NCI-H82 treated with DMSO at 0.1 percent for 48 hours (cell line): ENCODE measurements at regions not wholly inside any gene's neighbourhood (a gene's known extent, or its start where the extent isn't known, plus 50 kb on each side); places are given as distances from the start of the nearest gene placed in this dataset.

Experiments
- DNase-seq: peaks from one replicate; lab custom pipeline; 2025; ENCODE audit not compliant: unreplicated experiment; lab: John Stamatoyannopoulos, UW

DNA sequence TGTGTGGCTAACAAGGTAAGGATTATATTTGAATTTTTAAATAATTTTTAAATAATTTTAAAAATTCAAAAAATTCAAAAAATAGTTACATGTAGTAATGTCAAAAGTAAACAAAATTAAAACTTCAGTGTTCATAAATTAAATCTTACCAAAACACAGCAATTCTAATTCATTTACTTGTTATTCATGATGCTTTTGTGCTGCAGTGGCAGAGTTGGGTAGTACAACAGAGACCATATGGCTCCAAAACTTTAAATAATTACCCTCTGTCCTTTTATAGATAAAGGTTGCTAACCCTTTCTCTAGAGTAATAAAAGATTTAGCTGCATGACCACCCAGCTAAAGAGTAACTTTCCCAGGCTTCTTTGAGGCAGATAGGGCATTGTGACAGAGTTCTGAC, 1355.6 kb downstream of the FSTL5 start:
- no peak for DNase-seq

DNA sequence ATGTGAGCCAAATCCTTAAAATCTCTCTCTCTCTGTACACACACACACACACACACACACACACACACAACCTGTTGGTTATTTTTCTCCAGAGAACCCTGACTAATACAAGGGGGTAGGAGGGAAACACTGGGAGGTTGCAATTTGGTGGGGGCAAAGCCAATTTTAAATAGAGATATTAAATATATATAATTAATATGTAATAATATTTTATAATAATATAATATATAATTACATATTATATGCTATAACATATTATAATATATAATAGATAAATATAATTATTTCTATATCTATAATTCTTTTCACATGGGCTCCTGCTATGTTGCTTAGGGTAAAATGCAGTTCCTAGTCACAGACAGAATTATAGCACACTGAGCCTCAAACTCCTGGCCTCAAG, 1354.2 kb downstream of the FSTL5 start:
- DNase-seq, result no peak

DNA sequence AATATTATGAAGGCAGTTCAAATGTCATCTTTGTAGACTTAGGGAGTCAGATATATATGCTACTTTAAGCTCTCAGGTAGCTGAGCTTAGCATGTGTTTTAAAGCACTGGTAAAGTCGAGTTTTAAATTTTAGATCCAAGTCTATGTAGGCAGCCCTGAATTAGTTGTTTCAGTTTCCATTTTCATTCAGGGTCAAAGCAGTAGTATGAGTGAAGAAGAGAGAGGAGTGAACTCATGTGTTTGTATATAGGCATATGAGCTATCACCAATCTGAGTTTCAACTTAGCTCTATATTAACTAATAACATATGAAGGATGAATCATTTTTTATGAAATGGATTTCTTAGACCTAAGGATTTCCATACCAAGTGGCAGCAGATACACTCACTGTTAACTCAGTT, 1353.4 kb downstream of the FSTL5 start:
- DNase-seq, result no peak

DNA sequence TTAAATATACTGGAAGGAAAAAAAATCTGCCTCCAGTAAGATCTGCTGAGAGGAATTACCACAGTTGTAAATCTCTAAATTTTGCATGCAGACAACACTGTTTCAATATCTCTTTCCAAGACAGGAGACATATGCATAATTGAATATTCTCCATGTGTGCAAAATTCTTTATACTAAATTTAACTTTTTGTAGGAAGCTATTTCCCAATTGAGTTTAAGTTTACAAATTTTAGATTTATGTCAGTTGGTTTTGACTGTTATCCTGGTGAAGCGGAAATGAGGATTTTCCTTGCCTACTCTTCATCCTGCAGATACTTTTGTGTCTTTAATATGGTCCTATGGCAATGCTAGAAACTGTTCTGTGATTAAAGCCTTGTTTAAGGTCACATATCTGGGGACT, 1352.9 kb downstream of the FSTL5 start:
- DNase-seq, result no peak

DNA sequence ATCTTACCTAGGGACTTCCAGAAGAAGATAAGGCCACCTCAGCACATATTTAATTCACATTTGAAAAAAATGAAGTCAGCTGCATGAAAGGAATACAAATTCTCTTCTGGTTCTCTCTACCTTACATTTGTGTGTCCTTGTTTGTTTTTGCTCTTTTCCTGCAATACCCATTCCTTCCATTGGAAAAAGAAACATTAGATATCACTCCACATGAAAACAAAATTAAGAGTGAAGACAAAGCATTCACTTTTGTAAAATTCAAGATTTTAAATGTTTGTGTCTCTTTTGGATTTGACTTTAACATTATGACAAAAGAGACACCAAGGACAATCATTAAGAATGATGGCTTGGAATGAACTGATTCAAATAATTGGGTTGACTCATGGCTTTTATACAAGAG, 1351.8 kb downstream of the FSTL5 start:
- DNase-seq, result no peak

DNA sequence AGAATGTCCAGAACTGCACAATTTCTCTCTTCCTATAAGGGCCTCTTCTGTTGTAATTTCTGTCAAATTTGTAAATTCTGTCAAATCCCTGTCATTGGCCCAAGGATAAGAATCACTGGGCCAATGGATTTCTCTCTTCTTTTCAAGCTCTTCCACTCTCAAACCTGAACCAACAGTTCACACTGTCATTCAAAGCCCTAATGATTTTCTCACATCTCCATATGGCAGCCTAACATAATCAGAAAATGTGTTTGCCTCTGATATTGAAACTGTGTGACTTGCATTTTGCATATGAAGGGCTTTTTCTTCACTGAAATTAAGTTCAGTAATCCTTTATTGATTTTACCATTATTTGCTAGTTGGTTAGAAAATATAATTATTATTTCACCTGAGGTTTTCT, 1349.1 kb downstream of the FSTL5 start:
- DNase-seq, result no peak

DNA sequence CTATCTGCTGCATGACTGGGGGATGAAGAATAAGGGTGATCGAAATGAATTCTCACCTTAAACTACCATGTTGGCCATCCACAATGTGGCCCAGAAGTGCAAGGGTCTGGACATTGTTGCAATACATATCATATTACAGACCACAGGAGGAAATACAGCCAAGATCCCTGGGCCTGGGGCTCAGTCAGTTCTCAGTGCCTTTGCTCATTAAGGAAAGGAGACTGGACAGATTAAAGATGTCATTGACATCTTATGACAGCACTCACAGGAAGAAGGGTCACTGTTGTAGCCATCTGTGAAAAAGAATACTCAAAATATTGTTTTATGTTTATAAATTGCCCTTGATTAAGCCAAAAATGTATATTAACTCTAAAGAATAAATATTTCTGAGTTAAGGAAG, 1345.2 kb downstream of the FSTL5 start:
- no peak for DNase-seq

DNA sequence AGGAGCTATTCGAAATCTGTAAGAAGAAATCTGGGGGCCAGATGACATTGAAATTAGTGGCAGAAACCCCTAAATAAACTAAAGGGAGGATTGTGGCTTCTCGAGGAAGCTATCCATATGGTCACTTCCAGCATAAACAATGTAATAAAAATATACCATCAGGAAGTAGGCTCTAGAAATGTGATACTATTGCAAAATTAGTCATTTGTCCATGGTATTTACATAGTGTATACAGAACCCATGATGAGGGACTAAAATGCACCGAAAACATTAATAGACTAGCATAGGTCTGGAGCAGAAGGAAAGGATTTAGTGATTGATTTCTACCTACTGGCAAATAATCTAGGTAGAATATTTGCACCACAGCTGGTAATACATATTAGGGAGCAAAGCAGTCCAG, 1344.0 kb downstream of the FSTL5 start:
- no peak for DNase-seq

GRCh38 chr4:160824481-160824880, 1339.3 kb downstream of the FSTL5 start:
- DNase-seq, result no peak

DNA sequence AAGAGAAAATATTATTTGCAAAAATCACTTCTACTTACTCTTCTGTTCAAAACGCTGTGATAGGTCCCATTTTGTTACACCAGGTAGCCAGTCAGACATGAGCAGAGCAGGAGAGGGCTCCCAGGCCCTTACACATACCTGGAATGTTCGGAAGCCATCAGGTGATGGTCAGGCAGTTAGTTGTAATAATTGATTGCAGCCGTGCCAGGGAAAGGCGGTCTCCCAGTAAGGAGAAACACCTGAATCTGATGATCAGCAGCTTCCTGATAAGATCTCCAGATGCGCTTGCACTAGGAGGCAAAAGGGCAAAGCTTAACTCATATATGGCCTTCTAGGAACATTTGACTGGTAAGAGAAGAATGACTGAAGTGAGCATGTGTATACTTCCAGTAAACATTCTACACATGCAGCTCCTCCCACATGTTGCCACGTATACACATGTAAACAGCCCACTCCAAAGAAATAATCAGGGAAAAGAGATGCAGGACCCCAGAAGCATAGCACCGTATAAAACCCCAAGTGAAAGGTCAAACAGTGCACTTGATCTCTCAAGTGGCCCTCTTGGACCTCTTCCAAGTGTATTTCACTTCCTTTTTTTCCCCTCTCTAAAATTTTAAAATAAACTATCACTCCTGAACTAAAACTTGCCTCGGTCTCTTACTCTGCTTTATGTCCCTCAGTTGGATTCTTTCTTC, 1338.0 kb downstream of the FSTL5 start:
- no peak for DNase-seq

DNA sequence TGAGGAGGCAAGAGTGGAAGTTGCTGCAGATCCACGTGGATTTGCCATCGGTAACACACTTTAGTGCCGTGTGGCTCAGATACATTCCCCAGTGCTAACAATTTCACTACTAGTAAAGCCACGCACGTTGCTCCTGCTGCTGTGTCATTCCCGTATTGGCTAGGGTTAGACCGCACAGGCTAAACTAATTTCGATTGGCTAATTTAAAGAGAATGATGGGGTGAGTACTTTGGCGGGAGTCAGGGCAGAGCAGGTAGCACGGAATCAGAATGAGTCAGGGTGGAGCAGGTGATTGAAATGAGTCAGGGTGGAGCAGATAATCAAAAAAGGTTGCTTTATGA, 1337.5 kb downstream of the FSTL5 start:
- DNase-seq, result no peak

DNA sequence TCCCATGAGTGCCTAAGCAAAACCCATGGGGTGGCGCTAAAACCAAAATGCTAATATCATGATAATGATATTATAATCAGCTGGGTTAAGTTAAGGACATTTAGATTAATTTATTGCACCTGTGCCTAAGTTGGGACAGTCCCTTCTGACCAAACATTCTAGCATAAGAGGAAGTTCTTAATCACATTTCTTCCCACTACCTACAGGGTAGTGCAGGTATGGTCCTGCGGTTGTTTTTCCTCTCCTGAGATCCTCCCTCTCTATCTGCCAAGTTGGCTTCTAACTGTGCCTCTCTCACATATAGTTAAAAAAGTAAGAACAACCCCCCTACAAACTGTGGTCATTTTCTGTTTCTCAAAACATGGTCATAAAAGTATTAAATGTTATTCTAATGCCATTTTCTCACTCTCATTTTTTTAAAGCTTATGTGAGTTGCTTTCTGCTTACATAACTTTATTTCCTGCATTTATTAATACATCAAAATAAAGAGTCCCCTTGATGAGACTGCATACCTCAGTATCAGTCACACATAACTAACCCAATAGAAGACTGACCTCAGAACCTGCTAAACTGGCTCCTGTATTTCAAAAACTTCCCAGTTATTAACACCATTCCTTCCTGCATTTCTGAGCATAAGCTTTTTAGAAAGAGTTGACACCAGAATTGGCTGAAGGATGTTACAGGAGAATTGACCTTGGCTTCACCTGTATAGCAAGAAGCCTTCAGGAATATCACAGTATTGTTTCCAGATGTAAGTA, 1332.5 kb downstream of the FSTL5 start:
- no peak for DNase-seq

GRCh38 chr4:160835789-160836188, 1328.0 kb downstream of the FSTL5 start:
- DNase-seq, result no peak

GRCh38 chr4:160836431-160836830, 1327.4 kb downstream of the FSTL5 start:
- no peak for DNase-seq

GRCh38 chr4:160846121-160846520, 1317.7 kb downstream of the FSTL5 start:
- DNase-seq, result no peak

DNA sequence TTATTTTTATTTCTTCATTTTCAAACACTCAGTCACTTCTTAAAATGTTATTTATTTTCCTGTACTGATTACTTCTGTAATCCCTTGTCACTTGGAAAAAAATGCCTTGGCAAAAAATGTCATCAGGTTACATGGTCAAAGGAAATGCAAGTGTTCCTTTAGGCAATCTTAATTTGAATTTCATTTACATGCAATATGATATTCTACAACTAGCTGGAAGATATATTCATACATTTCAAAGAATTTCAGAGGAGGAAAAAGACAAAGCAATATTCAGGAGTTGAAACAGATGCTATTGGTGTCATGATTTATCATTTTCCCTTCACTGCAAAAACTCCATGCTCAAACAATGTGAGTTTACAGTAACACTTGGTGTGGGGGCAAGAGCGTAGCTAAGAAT, 1316.6 kb downstream of the FSTL5 start:
- DNase-seq, result no peak

GRCh38 chr4:160848489-160848888, 1315.3 kb downstream of the FSTL5 start:
- DNase-seq, result no peak

GRCh38 chr4:160848901-160849760, 1314.7 kb downstream of the FSTL5 start:
- DNase-seq, result no peak

DNA sequence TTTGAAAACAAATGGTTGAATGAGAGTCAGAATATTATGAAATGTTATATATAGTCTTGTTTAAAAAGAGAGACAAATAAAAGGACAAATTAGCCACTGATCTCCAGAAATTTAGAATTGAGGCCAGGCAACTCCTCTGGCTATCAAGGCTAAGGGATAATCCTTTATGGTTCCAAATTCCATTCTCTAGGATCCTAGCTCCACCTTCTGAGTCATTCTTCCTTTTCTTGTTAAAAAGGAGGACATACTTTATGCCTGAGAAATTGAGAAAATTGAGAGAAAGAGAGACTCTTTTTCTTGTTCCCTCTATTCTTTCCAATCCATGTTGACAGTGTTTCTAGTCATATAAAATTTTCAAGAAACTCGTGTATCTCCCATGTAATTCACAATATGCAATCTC, 1299.5 kb downstream of the FSTL5 start:
- DNase-seq, result no peak

DNA sequence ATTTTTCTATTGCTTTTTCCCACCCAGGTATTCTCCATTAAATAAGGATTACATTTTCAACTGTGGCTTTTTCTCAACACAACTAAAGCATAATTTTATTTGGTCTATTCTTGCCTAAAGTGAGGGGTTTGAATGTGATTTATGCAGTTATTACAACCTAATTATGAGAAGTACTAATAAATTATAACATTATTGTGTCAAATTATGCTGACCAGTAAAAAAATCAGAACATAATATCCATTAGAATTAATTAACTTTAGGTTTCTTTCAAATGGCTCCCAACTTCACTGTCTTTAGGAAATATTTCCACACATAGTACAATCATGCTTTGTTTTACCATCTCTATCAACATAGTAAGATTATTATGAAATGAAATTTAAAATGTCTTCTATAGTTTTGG, 1293.9 kb downstream of the FSTL5 start:
- DNase-seq, result no peak

DNA sequence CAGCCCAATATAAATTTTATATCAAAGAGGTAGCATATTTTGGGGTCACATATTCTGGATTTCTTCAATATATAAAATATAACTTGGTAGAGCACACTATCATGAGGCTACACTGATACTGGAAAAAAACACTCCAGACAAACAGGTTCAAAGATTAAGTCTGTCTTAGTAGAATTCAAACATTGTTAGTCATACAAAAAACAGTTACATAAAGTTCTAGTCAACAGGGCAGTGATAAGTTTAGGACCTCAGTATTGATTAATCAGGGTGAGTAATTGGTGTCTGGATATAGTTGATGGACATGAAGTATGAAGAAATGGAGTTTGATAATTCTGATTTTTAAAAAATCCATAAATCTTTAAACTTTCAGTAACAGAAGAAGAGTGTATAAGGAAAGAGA, 1291.3 kb downstream of the FSTL5 start:
- DNase-seq, result no peak
